HG02852 (cell line): ENCODE measurements at regions not wholly inside any gene's neighbourhood (a gene's known extent, or its start where the extent isn't known, plus 50 kb on each side); places are given as distances from the start of the nearest gene placed in this dataset.
"Not testable (repeated sequence)": the region's sequence is repeated elsewhere in the genome, so short reads cannot be mapped to it uniquely, and the experiment has no call there.

Experiments
- ATAC-seq: cut with Tn5 transposase; IDR thresholded peaks from one replicate; pipeline ENCODE4 v1.9.1; 2021; ENCODE audit warnings: mild to moderate bottlenecking, moderate library complexity; ENCODE audit not compliant: unreplicated experiment

DNA sequence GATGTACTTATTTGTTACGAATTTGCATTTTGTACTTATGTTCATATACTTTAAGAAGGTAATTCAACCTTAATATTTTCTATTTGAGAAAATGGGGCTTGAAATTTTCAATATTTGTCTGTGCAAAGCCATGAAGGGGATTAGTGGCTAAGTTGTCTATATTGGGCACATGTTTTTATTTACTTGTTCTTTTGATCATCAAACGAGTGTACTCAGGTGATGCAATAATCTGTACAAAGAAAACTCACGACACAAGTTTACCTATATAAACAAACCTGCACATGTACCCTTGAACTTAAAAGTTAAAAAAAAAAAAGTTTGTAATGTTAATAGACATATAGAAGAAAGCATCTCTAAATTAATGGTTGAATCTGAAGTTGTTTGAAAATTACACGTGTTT, 658.9 kb upstream of the SYT4 start:
- no peak for ATAC-seq

DNA sequence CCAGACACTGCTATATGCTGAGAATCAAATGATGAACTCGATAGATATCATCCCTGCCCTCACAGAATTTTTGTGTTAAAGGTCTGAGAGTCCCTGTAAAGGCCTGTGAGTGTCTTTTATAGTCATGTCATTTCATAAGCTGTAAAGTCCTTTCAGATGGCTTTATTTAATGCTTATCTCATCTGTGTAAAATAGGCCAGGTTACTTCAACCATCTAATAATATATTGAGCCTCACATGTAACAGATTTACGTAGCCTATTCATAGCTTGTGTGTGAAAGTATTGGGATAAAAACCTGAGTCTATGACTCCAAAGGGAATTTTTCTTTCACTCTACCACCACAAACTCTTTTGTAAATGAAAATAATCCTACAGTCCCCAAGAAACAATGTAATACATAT, 672.0 kb upstream of the SYT4 start:
- no peak for ATAC-seq

- no peak for ATAC-seq
These were observed 672.8 kb upstream of the SYT4 start for GRCh38 chr18:43950062-43950461.

- no peak for ATAC-seq
These were observed 675.1 kb upstream of the SYT4 start for GRCh38 chr18:43952398-43952797.

- ATAC-seq = no peak
These were observed 684.4 kb upstream of the SYT4 start for GRCh38 chr18:43961722-43962121.

GRCh38 chr18:43964666-43965065, 687.4 kb upstream of the SYT4 start:
- no peak for ATAC-seq

DNA sequence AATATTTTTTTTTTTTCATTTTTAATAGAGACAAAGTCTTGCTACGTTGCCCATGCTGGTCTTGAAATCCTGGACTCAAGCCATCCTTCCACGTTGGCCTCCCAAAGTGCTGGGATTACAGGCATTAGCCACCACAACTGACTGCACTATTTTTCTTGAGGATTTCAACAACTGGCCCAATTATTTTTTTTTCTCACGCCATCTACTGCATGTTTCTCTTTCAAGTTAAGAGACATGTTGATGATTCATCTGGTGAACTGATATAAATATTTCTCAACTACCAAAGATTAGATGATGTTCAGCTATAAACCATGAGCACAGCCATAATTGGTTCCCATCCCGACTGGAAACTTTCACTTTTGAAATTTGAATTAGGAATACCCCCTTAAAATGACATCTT, 688.4 kb upstream of the SYT4 start:
- no peak for ATAC-seq

DNA sequence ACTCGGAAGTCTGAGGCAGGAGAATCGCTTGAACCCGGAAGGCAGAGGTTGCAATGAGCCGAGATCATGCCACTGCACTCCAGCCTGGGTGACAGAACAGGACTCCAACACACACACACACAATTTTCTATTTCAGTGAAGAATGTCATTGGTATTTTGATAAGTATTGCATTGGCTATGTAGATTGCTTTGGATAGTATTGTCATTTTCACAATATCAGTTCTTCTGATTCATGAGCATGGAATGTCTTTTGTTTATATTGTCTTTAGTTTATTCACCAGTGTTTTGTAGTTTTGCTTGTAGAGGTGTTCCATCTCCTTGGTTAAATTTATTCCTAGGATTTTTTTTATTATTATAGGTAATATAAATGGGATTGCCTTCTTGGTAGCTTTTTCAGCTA, 693.4 kb upstream of the SYT4 start:
- ATAC-seq = no peak

GRCh38 chr18:43978174-43978573, 700.9 kb upstream of the SYT4 start:
- ATAC-seq = no peak

GRCh38 chr18:43982582-43982981, 698.1 kb upstream of the SETBP1 start:
- no peak for ATAC-seq

- not testable (repeated sequence) for ATAC-seq
These were observed 693.6 kb upstream of the SETBP1 start for GRCh38 chr18:43987061-43987460.

- no peak for ATAC-seq
These were observed 687.9 kb upstream of the SETBP1 start for GRCh38 chr18:43992741-43993140.

GRCh38 chr18:43994381-43994780, 686.3 kb upstream of the SETBP1 start:
- no peak for ATAC-seq

DNA sequence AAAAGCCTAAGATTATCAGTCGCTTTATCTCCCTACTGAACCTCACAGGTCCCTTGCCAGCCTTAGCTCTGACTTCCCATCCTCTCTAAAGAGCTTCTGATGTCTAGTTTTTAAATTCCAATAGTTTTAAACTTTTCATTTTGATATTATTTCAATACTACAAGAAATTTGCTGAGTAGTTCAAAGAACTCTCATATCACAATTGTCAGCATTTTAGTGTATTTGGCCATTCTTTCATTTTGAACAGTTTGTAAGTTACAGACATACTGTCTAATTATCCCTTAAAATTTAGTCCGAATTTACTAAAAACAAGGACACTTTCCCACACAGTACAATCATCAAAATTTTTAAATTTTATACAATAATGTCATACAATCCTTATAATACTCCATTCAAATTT, 666.8 kb upstream of the SETBP1 start:
- no peak for ATAC-seq

GRCh38 chr18:44025421-44025820, 655.3 kb upstream of the SETBP1 start:
- ATAC-seq = no peak

DNA sequence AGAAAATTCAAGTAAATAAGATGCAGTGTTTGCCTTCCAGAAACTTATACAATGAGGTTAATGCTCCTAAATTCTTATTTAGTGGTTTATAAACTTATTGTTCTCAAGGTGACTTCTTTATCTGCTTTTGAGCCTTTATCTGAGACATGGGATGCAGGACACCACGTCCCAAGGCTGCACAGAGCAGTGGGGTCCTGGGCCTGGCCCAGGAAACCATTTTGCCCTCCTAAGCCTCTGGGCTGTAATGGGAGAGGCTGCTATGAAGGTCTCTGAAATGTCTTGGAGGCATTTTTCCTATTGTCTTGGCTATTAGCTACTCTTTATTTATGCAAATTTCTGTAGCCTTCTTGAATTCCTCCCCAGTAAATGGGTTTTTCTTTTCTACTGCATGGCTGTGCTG, 652.6 kb upstream of the SETBP1 start:
- no peak for ATAC-seq

DNA sequence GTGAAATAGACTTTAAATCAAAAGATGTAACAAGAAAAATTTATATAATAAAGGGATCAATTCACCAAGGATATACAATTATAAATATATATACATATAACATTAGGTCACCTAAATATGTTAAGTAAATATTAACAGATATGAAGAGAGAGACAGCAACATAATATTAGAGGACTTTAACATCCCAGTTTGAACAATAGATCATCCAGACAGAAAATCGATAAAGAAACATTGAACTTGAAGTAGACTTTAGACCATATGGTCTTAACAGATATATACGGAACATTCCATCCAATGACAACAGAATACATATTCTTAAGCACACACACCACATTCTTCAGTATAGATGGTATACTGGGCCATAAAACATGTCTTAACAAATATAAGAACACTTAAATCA, 649.6 kb upstream of the SETBP1 start:
- no peak for ATAC-seq

GRCh38 chr18:44033144-44033701, 647.5 kb upstream of the SETBP1 start:
- ATAC-seq = no peak

GRCh38 chr18:44035554-44035953, 645.1 kb upstream of the SETBP1 start:
- ATAC-seq = no peak

DNA sequence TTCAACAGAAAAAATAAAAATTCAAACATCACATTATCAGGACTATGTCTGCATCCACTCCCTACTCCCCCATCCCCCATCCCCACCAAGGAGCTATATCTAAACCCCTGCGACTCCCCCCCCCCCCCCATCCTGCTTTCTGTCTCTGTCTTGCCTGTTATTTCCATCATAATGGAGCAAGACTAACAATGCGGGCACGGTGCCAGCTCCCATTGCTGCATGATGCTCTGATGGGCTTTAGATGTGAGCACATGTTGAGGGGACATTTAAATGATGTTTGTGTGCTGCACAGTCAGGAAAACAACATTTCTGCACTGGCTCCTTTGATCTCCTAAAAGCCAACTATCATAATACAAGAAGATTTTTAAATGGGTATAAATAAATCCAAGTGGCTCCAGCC, 644.2 kb upstream of the SETBP1 start:
- ATAC-seq = no peak

GRCh38 chr18:44039216-44039615, 641.5 kb upstream of the SETBP1 start:
- ATAC-seq = no peak

DNA sequence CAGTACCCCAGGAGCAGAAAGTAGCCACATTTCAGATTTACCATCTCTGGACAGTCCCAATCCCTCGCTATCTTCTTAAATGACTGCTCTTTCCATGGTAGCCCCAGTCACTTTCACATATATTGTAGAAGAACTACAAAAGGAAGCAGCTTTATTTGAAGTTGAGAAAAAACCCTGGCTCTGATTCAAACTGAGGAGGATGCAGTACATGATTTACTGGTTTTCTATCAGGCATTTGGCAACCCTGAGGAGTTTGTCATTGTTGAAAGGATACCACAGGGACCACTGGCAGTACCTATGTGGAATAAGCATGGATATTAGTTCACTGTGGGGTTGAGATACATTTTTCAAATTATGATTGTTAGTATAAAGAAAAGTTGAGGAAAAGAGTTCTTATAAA, 640.9 kb upstream of the SETBP1 start:
- ATAC-seq = no peak

DNA sequence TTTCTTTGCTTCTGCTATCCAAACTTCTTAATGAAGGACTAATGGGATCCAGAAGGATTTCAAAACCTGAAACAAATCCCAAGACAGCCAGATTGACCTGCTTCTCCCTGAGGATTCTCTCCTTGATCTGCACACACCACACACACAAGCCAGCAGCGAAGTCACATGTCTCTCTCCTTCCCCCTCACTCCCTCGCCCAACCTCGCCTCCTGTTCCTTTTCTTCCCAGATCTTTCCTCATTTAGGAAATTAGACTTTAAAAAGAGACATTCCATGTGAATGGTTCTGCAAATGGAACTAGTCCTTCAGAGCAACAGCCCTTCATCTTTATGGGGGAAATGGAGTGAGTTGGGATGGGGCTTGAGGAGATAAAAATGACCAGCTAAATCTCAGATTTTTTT, 639.1 kb upstream of the SETBP1 start:
- no peak for ATAC-seq

DNA sequence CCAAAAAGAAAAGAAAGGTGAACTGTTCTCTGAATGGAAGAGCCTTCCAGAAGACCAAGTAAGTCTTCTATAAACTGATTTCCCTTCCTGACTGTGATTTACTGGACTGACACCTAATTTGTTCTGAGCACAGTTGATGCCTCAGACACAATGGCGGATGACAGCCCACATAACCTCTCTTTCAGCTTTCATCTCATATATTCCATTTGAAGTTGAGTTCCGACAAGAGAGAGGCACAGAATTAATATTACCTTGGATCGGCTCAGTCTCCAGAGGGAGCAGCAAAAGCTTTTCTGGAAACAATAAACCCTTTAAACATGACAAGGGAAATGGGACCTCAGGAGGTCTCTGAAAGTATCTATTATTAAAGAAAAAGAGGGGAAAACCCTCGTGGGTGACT, 638.7 kb upstream of the SETBP1 start:
- ATAC-seq = no peak
